Neural cell (in vitro differentiated cells): ENCODE measurements at regions not wholly inside any gene's neighbourhood (a gene's known extent, or its start where the extent isn't known, plus 50 kb on each side); places are given as distances from the start of the nearest gene placed in this dataset.

ENCODE experiments used
- H2AFZ ChIP-seq: fragments of 200-600, 300-800 bp; sonication (generic), shearing (Covaris generic); 2 replicates; pipeline ENCODE4 v1.6.0; 2014; ENCODE audit warnings: low read depth, mild to moderate bottlenecking, antibody characterized with exemption, low read length, moderate library complexity
- H3F3A ChIP-seq: fragments of 200-600 bp; shearing (Covaris generic); 2 replicates; pipeline ENCODE4 v1.6.1; 2016; ENCODE audit warnings: mild to moderate bottlenecking, moderate library complexity, mixed read lengths, antibody characterized with exemption, low read length; ENCODE audit not compliant: insufficient read depth, poor library complexity, severe bottlenecking
- H3K27ac ChIP-seq: fragments of 200-600, 300-800 bp; sonication (generic), shearing (Covaris generic); 2 replicates; pipeline ENCODE4 v1.5.1; 2014; ENCODE audit warnings: mild to moderate bottlenecking, low read length, moderate library complexity
- H3K27me3 ChIP-seq: fragments of 300-800, 200-600 bp; sonication (generic), shearing (Covaris generic); 2 replicates; pipeline ENCODE4 v1.6.0; 2014; ENCODE audit warnings: mild to moderate bottlenecking, low read depth, low read length, moderate library complexity; ENCODE audit not compliant: insufficient read depth
- H3K36me3 ChIP-seq: fragments of 300-800, 200-600 bp; sonication (generic), shearing (Covaris generic); 2 replicates; pipeline ENCODE4 v1.5.1; 2014; ENCODE audit warnings: mild to moderate bottlenecking, antibody characterized with exemption, low read length, moderate library complexity; ENCODE audit not compliant: insufficient read depth
- H3K4me2 ChIP-seq: fragments of 300-800, 200-600 bp; sonication (generic), shearing (Covaris generic); 2 replicates; pipeline ENCODE4 v1.6.0; 2014; ENCODE audit warnings: mild to moderate bottlenecking, low read length
- H3K4me3 ChIP-seq: fragments of 300-800, 200-600 bp; sonication (generic), shearing (Covaris generic); 2 replicates; pipeline ENCODE4 v1.5.1; 2014; ENCODE audit warnings: mild to moderate bottlenecking, low read length, moderate library complexity
- H3K79me2 ChIP-seq: fragments of 200-600 bp; shearing (Covaris generic); replicated peaks from 2 replicates; pipeline ENCODE4 v1.6.0; 2014; ENCODE audit warnings: mild to moderate bottlenecking, low read length, moderate library complexity; ENCODE audit not compliant: insufficient read depth
- H3K9ac ChIP-seq: fragments of 300-800, 200-600 bp; sonication (generic), shearing (Covaris generic); 2 replicates; pipeline ENCODE4 v1.6.1; 2016; ENCODE audit warnings: mild to moderate bottlenecking, low read length, mixed read lengths
- H3K9me2 ChIP-seq: fragments of 200-600 bp; shearing (Covaris generic); 2 replicates; pipeline ENCODE4 v1.6.1; 2016; ENCODE audit warnings: mild to moderate bottlenecking, low read length, mixed read lengths; ENCODE audit not compliant: insufficient read depth
- H3K9me3 ChIP-seq: fragments of 200-600, 300-800 bp; sonication (generic), shearing (Covaris generic); 2 replicates; pipeline ENCODE4 v1.6.1; 2016; ENCODE audit warnings: mild to moderate bottlenecking, mixed run types, low read length, moderate library complexity, mixed read lengths
- H4K20me1 ChIP-seq: fragments of 200-600 bp; shearing (Covaris generic); 2 replicates; pipeline ENCODE4 v1.6.1; 2016; ENCODE audit warnings: mild to moderate bottlenecking, mixed run types; ENCODE audit not compliant: insufficient read depth
- CTCF ChIP-seq: fragments of 450-650 bp; IDR thresholded peaks from 2 replicates; pipeline ENCODE4 v1.5.1; 2014; ENCODE audit warnings: antibody characterized with exemption, mild to moderate bottlenecking, moderate library complexity; ENCODE audit not compliant: poor library complexity, severe bottlenecking
- EP300 ChIP-seq: fragments of 450-650 bp; conservative IDR thresholded peaks from 2 replicates; pipeline ENCODE4 v1.6.1; 2014; ENCODE audit warnings: antibody characterized with exemption, mild to moderate bottlenecking, moderate library complexity; ENCODE audit not compliant: poor library complexity, severe bottlenecking
- EZH2 ChIP-seq: fragments of 200-600, 300-800 bp; shearing (Covaris generic), sonication (generic); IDR thresholded peaks from 2 replicates; pipeline ENCODE4 v1.6.1; 2014; ENCODE audit warnings: antibody characterized with exemption, low read length, borderline replicate concordance, mild to moderate bottlenecking; ENCODE audit not compliant: insufficient read depth, poor library complexity, severe bottlenecking
- MXI1 ChIP-seq: fragments of 450-650 bp; conservative IDR thresholded peaks from 2 replicates; pipeline ENCODE4 v1.6.1; 2014; ENCODE audit warnings: antibody characterized with exemption, mild to moderate bottlenecking; ENCODE audit not compliant: poor library complexity, severe bottlenecking
- POLR2AphosphoS5 ChIP-seq: IDR thresholded peaks from 2 replicates; pipeline ENCODE4 v1.6.1; 2012
- RAD21 ChIP-seq: fragments of 450-650 bp; conservative IDR thresholded peaks from 2 replicates; pipeline ENCODE4 v1.6.1; 2014; ENCODE audit warnings: antibody characterized with exemption, mild to moderate bottlenecking, moderate library complexity
- REST ChIP-seq: IDR thresholded peaks from 2 replicates; pipeline ENCODE4 v1.6.1; 2012; ENCODE audit warnings: borderline replicate concordance
- SMC3 ChIP-seq: fragments of 450-650 bp; conservative IDR thresholded peaks from 2 replicates; pipeline ENCODE4 v1.6.1; 2014; ENCODE audit warnings: antibody characterized with exemption, mild to moderate bottlenecking, moderate library complexity; ENCODE audit not compliant: poor library complexity
- TAF1 ChIP-seq: IDR thresholded peaks from 2 replicates; pipeline ENCODE4 v1.6.1; 2012; ENCODE audit warnings: low read depth

- H3K79me2 ChIP-seq, result no peaks in the 10 kb centered on the region
- TF ChIP-seq EP300, result no peak
- no peak overlapping the region for H3K27ac ChIP-seq
- no peak overlapping the region for H3K9ac ChIP-seq
- H4K20me1 ChIP-seq, result no peaks in the 10 kb centered on the region
- H3K27me3 ChIP-seq, result no peaks in the 10 kb centered on the region
- H3K4me3 ChIP-seq, result no peak overlapping the region
- H3K9me3 ChIP-seq, result no peaks in the 10 kb centered on the region
- no peak overlapping the region for H2AFZ ChIP-seq
- no peaks in the 10 kb centered on the region for H3K36me3 ChIP-seq
- H3K4me2 ChIP-seq, result no peak overlapping the region
- H3F3A ChIP-seq, result no peaks in the 10 kb centered on the region
- H3K9me2 ChIP-seq, result no peaks in the 10 kb centered on the region
Measured at GRCh38 chr9:80932181-80932580, 757.2 kb downstream of the TLE1 start.

- TF ChIP-seq EP300 (no peak), SMC3 (no peak), REST (no peak), RAD21 (no peak), MXI1 (no peak), EZH2 (no peak), TAF1 (no peak), CTCF (no peak), POLR2AphosphoS5 (no peak)
- H3K9me3 ChIP-seq, result no peaks in the 10 kb centered on the region
- no peaks in the 10 kb centered on the region for H3F3A ChIP-seq
- no peaks in the 10 kb centered on the region for H3K36me3 ChIP-seq
- H2AFZ ChIP-seq, result no peak overlapping the region
- H3K4me2 ChIP-seq, result no peak overlapping the region
- H3K9ac ChIP-seq, result no peak overlapping the region
- no peak overlapping the region for H3K27ac ChIP-seq
- H4K20me1 ChIP-seq, result no peaks in the 10 kb centered on the region
- H3K4me3 ChIP-seq, result no peak overlapping the region
- no peaks in the 10 kb centered on the region for H3K27me3 ChIP-seq
- H3K79me2 ChIP-seq, result no peaks in the 10 kb centered on the region
- H3K9me2 ChIP-seq, result no peaks in the 10 kb centered on the region
Measured at GRCh38 chr9:80931163-80931562, 758.2 kb downstream of the TLE1 start.

GRCh38 chr9:80928697-80929096 lies 760.6 kb downstream of the TLE1 start:
- Histone ChIP-seq H3K4me3 (no peak overlapping the region), H3K4me2 (no peak overlapping the region), H3K36me3 (no peaks in the 10 kb centered on the region), H3K9ac (no peak overlapping the region), H2AFZ (no peak overlapping the region), H4K20me1 (no peaks in the 10 kb centered on the region), H3K9me2 (no peaks in the 10 kb centered on the region), H3K27me3 (no peaks in the 10 kb centered on the region), H3K79me2 (no peaks in the 10 kb centered on the region), H3K9me3 (no peaks in the 10 kb centered on the region), H3F3A (no peaks in the 10 kb centered on the region), H3K27ac (no peak overlapping the region)
- TF ChIP-seq TAF1, result no peak
- TF ChIP-seq POLR2AphosphoS5, result no peak
- TF ChIP-seq RAD21, result no peak
- no peak for TF ChIP-seq REST
